Neural cell (in vitro differentiated cells): ENCODE measurements at regions not wholly inside any gene's neighbourhood (a gene's known extent, or its start where the extent isn't known, plus 50 kb on each side); places are given as distances from the start of the nearest gene placed in this dataset.

Experiments
- H2AFZ ChIP-seq: fragments of 200-600, 300-800 bp; sonication (generic), shearing (Covaris generic); 2 replicates; pipeline ENCODE4 v1.6.0; 2014; ENCODE audit warnings: low read depth, mild to moderate bottlenecking, antibody characterized with exemption, low read length, moderate library complexity
- H3F3A ChIP-seq: fragments of 200-600 bp; shearing (Covaris generic); 2 replicates; pipeline ENCODE4 v1.6.1; 2016; ENCODE audit warnings: mild to moderate bottlenecking, moderate library complexity, mixed read lengths, antibody characterized with exemption, low read length; ENCODE audit not compliant: insufficient read depth, poor library complexity, severe bottlenecking
- H3K27ac ChIP-seq: fragments of 200-600, 300-800 bp; sonication (generic), shearing (Covaris generic); 2 replicates; pipeline ENCODE4 v1.5.1; 2014; ENCODE audit warnings: mild to moderate bottlenecking, low read length, moderate library complexity
- H3K27me3 ChIP-seq: fragments of 300-800, 200-600 bp; sonication (generic), shearing (Covaris generic); 2 replicates; pipeline ENCODE4 v1.6.0; 2014; ENCODE audit warnings: mild to moderate bottlenecking, low read depth, low read length, moderate library complexity; ENCODE audit not compliant: insufficient read depth
- H3K36me3 ChIP-seq: fragments of 300-800, 200-600 bp; sonication (generic), shearing (Covaris generic); 2 replicates; pipeline ENCODE4 v1.5.1; 2014; ENCODE audit warnings: mild to moderate bottlenecking, antibody characterized with exemption, low read length, moderate library complexity; ENCODE audit not compliant: insufficient read depth
- H3K4me2 ChIP-seq: fragments of 300-800, 200-600 bp; sonication (generic), shearing (Covaris generic); 2 replicates; pipeline ENCODE4 v1.6.0; 2014; ENCODE audit warnings: mild to moderate bottlenecking, low read length
- H3K4me3 ChIP-seq: fragments of 300-800, 200-600 bp; sonication (generic), shearing (Covaris generic); 2 replicates; pipeline ENCODE4 v1.5.1; 2014; ENCODE audit warnings: mild to moderate bottlenecking, low read length, moderate library complexity
- H3K79me2 ChIP-seq: fragments of 200-600 bp; shearing (Covaris generic); replicated peaks from 2 replicates; pipeline ENCODE4 v1.6.0; 2014; ENCODE audit warnings: mild to moderate bottlenecking, low read length, moderate library complexity; ENCODE audit not compliant: insufficient read depth
- H3K9ac ChIP-seq: fragments of 300-800, 200-600 bp; sonication (generic), shearing (Covaris generic); 2 replicates; pipeline ENCODE4 v1.6.1; 2016; ENCODE audit warnings: mild to moderate bottlenecking, low read length, mixed read lengths
- H3K9me2 ChIP-seq: fragments of 200-600 bp; shearing (Covaris generic); 2 replicates; pipeline ENCODE4 v1.6.1; 2016; ENCODE audit warnings: mild to moderate bottlenecking, low read length, mixed read lengths; ENCODE audit not compliant: insufficient read depth
- H3K9me3 ChIP-seq: fragments of 200-600, 300-800 bp; sonication (generic), shearing (Covaris generic); 2 replicates; pipeline ENCODE4 v1.6.1; 2016; ENCODE audit warnings: mild to moderate bottlenecking, mixed run types, low read length, moderate library complexity, mixed read lengths
- H4K20me1 ChIP-seq: fragments of 200-600 bp; shearing (Covaris generic); 2 replicates; pipeline ENCODE4 v1.6.1; 2016; ENCODE audit warnings: mild to moderate bottlenecking, mixed run types; ENCODE audit not compliant: insufficient read depth
- CTCF ChIP-seq: fragments of 450-650 bp; IDR thresholded peaks from 2 replicates; pipeline ENCODE4 v1.5.1; 2014; ENCODE audit warnings: antibody characterized with exemption, mild to moderate bottlenecking, moderate library complexity; ENCODE audit not compliant: poor library complexity, severe bottlenecking
- EP300 ChIP-seq: fragments of 450-650 bp; conservative IDR thresholded peaks from 2 replicates; pipeline ENCODE4 v1.6.1; 2014; ENCODE audit warnings: antibody characterized with exemption, mild to moderate bottlenecking, moderate library complexity; ENCODE audit not compliant: poor library complexity, severe bottlenecking
- EZH2 ChIP-seq: fragments of 200-600, 300-800 bp; shearing (Covaris generic), sonication (generic); IDR thresholded peaks from 2 replicates; pipeline ENCODE4 v1.6.1; 2014; ENCODE audit warnings: antibody characterized with exemption, low read length, borderline replicate concordance, mild to moderate bottlenecking; ENCODE audit not compliant: insufficient read depth, poor library complexity, severe bottlenecking
- MXI1 ChIP-seq: fragments of 450-650 bp; conservative IDR thresholded peaks from 2 replicates; pipeline ENCODE4 v1.6.1; 2014; ENCODE audit warnings: antibody characterized with exemption, mild to moderate bottlenecking; ENCODE audit not compliant: poor library complexity, severe bottlenecking
- POLR2AphosphoS5 ChIP-seq: IDR thresholded peaks from 2 replicates; pipeline ENCODE4 v1.6.1; 2012
- RAD21 ChIP-seq: fragments of 450-650 bp; conservative IDR thresholded peaks from 2 replicates; pipeline ENCODE4 v1.6.1; 2014; ENCODE audit warnings: antibody characterized with exemption, mild to moderate bottlenecking, moderate library complexity
- REST ChIP-seq: IDR thresholded peaks from 2 replicates; pipeline ENCODE4 v1.6.1; 2012; ENCODE audit warnings: borderline replicate concordance
- SMC3 ChIP-seq: fragments of 450-650 bp; conservative IDR thresholded peaks from 2 replicates; pipeline ENCODE4 v1.6.1; 2014; ENCODE audit warnings: antibody characterized with exemption, mild to moderate bottlenecking, moderate library complexity; ENCODE audit not compliant: poor library complexity
- TAF1 ChIP-seq: IDR thresholded peaks from 2 replicates; pipeline ENCODE4 v1.6.1; 2012; ENCODE audit warnings: low read depth

GRCh38 chr6:144400321-144400720, 115.2 kb downstream of the UTRN start:
- Histone ChIP-seq H3K36me3 (no peaks in the 10 kb centered on the region), H3K79me2 (no peaks in the 10 kb centered on the region), H3F3A (no peaks in the 10 kb centered on the region), H3K4me2 (no peak overlapping the region), H4K20me1 (no peaks in the 10 kb centered on the region), H3K9ac (no peak overlapping the region), H3K27ac (no peak overlapping the region), H3K27me3 (no peaks in the 10 kb centered on the region), H3K4me3 (no peak overlapping the region), H2AFZ (no peak overlapping the region), H3K9me3 (no peaks in the 10 kb centered on the region), H3K9me2 (no peaks in the 10 kb centered on the region)
- TF ChIP-seq RAD21 (no peak), CTCF (no peak), MXI1 (no peak), EP300 (no peak), REST (no peak), SMC3 (no peak), EZH2 (no peak), TAF1 (no peak), POLR2AphosphoS5 (no peak)

- Histone ChIP-seq H3K9ac (no peak overlapping the region), H3K4me2 (no peak overlapping the region), H3K9me3 (no peaks in the 10 kb centered on the region), H3K79me2 (no peaks in the 10 kb centered on the region), H3F3A (no peaks in the 10 kb centered on the region), H3K27me3 (no peaks in the 10 kb centered on the region), H4K20me1 (no peaks in the 10 kb centered on the region), H3K9me2 (no peaks in the 10 kb centered on the region), H3K36me3 (no peaks in the 10 kb centered on the region), H3K27ac (no peak overlapping the region), H3K4me3 (no peak overlapping the region), H2AFZ (no peak overlapping the region)
- no peak for TF ChIP-seq EP300
- TF ChIP-seq REST: no peak
- TF ChIP-seq CTCF: no peak
- TF ChIP-seq SMC3: no peak
- no peak for TF ChIP-seq RAD21
- no peak for TF ChIP-seq TAF1
- TF ChIP-seq POLR2AphosphoS5: no peak
- no peak for TF ChIP-seq MXI1
- TF ChIP-seq EZH2: no peak
Observed at GRCh38 chr6:144401736-144402733, 116.9 kb downstream of the UTRN start.
